T-helper 1 cell treated with Interleukin-12 subunit alpha and Interleukin-12 subunit beta and Interleukin-4 antibody, amounts not matched to agents 30 μg/mL and 1 μg/mL, for 36 hours (primary cell): ENCODE measurements at regions not wholly inside any gene's neighbourhood (a gene's known extent, or its start where the extent isn't known, plus 50 kb on each side); places are given as distances from the start of the nearest gene placed in this dataset.

Experiments used
- H3K27ac Mint-ChIP-seq: one replicate; pipeline ENCODE4 v1.8.0; 2021; ENCODE audit warnings: mild to moderate bottlenecking, mixed read lengths
- H3K27me3 Mint-ChIP-seq: one replicate; pipeline ENCODE4 v1.8.0; 2021; ENCODE audit warnings: low read depth, mixed read lengths
- H3K36me3 Mint-ChIP-seq: one replicate; pipeline ENCODE4 v1.8.0; 2021; ENCODE audit warnings: low read depth, mixed read lengths
- H3K4me1 Mint-ChIP-seq: one replicate; pipeline ENCODE4 v1.8.0; 2021; ENCODE audit warnings: low read depth, mixed read lengths
- H3K4me3 Mint-ChIP-seq: one replicate; pipeline ENCODE4 v1.8.0; 2021; ENCODE audit warnings: mild to moderate bottlenecking, moderate library complexity, mixed read lengths
- H3K9me3 Mint-ChIP-seq: one replicate; pipeline ENCODE4 v1.8.0; 2021; ENCODE audit warnings: mixed read lengths

DNA sequence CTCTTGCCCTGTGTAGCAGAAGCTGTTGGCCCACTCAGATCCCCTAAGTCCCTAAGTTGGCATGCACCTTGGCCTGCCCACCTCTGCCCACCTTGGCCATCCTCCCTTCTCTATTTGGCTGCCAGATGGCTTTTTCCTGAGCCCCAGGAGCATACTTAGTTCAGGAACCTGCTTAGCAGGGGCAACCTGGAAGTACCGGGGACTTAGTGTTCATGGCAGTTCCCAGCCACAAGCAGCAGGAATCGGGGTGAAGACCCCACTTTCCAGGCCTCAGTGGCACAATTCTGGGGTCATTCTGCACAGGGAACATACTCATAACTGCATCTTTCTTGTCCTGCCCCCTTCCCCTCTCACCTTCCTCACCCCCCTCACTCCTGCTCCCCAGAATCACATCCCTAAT lies 158.0 kb upstream of the PMEPA1 start:
- Mint-ChIP-seq H3K36me3 (no peaks in the 10 kb centered on the region), H3K27ac (no peak overlapping the region), H3K9me3 (no peaks in the 10 kb centered on the region), H3K4me1 (peaks cover 2% of the 10 kb centered on the region), H3K4me3 (no peak overlapping the region), H3K27me3 (peaks cover 32% of the 10 kb centered on the region)

DNA sequence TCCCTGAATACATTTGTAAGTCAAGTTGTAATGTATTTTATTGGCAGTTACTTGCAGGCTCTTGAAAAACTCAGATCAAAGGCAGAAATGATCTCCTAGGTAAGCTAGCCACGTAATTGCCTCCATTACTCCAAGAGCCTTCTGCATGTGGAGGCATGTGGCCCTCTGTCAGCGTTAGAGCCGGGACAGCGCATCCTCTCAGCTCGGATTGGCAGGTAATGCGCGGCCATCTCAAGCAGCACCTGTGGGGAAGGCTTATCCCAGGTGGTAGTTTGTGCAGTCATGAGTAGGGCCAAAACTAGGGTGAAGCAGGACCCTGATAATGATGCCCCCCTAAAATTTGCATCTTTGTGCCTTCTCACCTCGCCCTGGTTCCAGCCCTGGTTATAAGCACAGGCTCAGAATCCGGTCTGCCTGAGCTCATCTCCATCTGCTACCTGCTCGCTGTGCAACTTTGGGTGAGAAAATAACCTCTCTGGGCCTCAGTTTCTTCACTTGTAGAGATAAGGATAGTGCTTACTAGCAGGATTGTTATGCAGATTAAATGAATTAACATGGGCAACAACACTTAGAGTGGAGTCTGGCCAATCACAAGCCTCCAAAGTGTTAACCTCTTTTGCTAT lies 157.5 kb upstream of the PMEPA1 start:
- Mint-ChIP-seq H3K36me3 (no peaks in the 10 kb centered on the region), H3K4me3 (no peak overlapping the region), H3K9me3 (no peaks in the 10 kb centered on the region), H3K27ac (no peak overlapping the region), H3K27me3 (peaks cover 32% of the 10 kb centered on the region), H3K4me1 (peaks cover 2% of the 10 kb centered on the region)

DNA sequence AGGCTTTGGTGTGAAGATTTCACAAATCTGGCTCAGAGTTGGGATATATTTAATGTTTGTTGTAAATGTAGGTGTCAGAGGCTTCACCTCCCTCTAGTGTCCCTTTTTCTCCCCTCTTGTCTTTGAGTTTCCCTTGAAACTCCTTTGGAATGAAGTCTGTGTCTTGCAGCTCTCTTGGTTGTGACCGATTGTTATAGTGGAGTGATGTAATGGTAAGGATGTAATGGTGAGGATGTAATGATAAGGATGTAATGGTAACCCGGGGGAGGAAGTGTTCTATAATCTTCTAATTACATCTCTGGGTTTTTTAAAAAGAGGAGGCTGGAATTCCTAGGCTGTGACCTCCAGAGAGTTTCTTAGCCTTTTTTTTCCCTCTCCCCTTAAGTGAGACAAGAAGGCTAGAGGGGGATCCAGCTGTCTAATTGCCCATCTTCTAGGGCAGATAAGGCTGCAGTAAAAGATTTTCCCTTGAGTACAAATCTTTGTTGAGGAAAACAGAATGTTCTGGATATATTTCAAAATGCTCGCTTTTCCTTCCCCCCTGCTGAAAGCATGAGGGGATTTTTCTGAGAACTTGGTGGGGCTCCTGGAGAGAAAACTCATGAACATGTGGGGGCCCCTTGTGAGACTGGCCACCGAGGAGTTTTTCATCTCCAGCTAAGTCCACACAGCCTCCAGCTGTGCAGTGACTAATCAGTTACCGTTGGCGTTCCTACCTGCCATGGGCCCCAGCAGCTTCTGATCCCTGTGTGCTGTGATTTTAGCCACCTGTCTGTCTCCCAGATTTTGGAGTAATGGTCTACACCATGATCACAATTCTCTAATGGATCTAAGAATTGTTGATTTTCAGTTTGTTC lies 156.7 kb upstream of the PMEPA1 start:
- H3K9me3 Mint-ChIP-seq = no peaks in the 10 kb centered on the region
- H3K27me3 Mint-ChIP-seq = peaks cover 32% of the 10 kb centered on the region
- H3K36me3 Mint-ChIP-seq = no peaks in the 10 kb centered on the region
- H3K4me3 Mint-ChIP-seq = no peak overlapping the region
- H3K27ac Mint-ChIP-seq = no peak overlapping the region
- peaks cover 2% of the 10 kb centered on the region for H3K4me1 Mint-ChIP-seq

DNA sequence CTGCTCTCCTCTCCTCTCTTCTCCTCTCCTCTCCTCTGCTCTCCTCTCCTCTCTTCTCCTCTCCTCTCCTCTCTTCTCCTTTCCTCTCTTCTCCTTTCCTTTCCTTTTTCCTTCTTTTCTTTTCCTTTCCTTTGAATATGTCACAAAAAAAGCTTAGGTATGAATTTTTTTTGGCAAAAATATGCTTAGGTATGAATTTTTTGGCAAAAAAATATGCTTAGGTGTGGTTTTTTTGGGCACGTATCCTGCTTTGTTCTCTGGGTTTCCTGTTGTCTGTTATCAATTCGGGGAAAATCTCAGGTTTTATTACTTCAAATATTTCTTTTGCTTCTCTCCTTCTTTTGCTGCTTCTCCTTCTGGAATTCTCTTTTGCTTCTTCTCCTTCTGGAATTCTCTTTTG lies 155.5 kb upstream of the PMEPA1 start:
- peaks cover 32% of the 10 kb centered on the region for H3K27me3 Mint-ChIP-seq
- no peak overlapping the region for H3K4me3 Mint-ChIP-seq
- no peak overlapping the region for H3K27ac Mint-ChIP-seq
- H3K4me1 Mint-ChIP-seq = peaks cover 2% of the 10 kb centered on the region
- H3K9me3 Mint-ChIP-seq = no peaks in the 10 kb centered on the region
- H3K36me3 Mint-ChIP-seq = no peaks in the 10 kb centered on the region

DNA sequence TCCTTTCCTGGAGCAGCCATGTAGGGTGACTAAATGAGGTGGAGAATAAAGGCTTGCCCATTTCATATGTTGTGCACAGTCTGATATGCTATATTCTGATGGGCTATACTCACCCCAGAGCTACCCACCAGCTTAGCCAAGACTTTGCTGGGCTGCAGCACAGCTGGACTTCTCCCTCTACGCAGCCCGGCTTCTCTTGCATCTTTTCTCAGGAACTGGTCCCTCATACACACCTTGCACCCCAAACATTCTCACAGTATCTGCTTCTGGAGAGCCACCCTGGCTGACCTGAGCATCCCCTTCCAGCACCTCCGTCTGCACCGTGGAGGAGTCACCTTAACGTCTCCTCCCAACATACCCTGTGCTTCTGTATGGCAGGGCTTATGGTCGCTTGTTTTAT lies 150.8 kb upstream of the PMEPA1 start:
- Mint-ChIP-seq H3K9me3 (no peaks in the 10 kb centered on the region), H3K4me1 (peaks cover under 1% of the 10 kb centered on the region), H3K27me3 (peaks cover 18% of the 10 kb centered on the region), H3K27ac (no peak overlapping the region), H3K4me3 (no peak overlapping the region), H3K36me3 (no peaks in the 10 kb centered on the region)

DNA sequence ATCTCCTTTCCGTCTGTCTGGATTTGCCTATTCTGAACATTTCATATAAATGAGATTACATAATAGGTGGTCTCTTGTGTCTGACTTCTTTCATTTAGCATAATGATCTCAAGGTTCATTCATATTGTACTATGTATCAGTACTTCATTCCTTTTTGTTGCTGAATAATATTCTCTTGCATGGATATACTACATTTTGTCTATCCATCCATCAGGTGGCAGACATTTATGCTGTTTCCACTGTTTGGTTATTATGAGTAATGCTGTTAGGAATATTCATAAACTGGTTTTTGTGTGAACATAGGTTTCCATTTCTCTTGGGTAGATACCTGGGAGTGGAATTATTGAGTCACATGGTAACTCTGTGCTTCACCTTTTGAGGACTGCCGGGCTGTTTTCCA lies 148.2 kb upstream of the PMEPA1 start:
- Mint-ChIP-seq H3K4me3 (no peak overlapping the region), H3K9me3 (no peaks in the 10 kb centered on the region), H3K27me3 (no peaks in the 10 kb centered on the region), H3K4me1 (no peaks in the 10 kb centered on the region), H3K36me3 (no peaks in the 10 kb centered on the region), H3K27ac (no peak overlapping the region)

DNA sequence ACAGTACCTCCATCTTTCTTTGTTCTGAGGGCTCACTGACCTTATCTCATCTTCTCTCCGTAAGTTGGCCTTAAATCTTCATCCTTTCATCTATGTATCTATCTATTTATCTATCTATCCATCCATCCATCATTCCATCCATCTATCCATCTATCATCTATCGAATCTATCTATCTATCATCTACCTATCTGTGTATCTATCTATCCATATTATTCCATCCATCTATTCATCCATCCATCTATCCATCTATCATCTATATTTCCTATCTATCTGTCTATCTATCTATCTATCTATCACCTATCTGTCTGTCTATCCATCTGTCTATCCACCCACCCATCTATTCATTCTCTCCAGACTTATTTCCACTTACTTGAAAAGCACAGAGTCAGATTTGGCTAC lies 147.3 kb upstream of the PMEPA1 start:
- Mint-ChIP-seq H3K4me3 (no peak overlapping the region), H3K9me3 (no peaks in the 10 kb centered on the region), H3K27ac (no peak overlapping the region), H3K4me1 (no peaks in the 10 kb centered on the region), H3K27me3 (peaks cover 1% of the 10 kb centered on the region), H3K36me3 (no peaks in the 10 kb centered on the region)

DNA sequence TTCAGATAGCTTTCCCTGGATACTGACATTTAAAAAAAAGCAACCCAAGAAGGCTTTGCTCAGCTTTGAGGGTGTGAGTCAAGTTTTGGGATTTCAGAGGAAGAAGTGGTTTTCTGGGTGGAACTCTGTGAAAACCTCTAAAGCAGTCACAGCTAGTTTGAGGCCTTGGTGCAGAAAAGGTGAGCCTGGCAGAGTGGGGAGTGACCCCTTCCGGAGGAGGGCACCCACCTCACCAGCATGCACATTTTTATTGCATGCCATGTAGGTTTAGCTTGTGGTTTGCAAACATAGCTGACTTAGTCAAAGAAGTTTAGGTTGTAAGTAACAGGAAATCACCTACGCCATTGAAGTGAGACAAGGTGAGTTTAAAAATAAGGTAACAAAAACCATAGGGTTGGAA lies 146.8 kb upstream of the PMEPA1 start:
- H3K4me1 Mint-ChIP-seq = no peaks in the 10 kb centered on the region
- no peaks in the 10 kb centered on the region for H3K9me3 Mint-ChIP-seq
- no peak overlapping the region for H3K27ac Mint-ChIP-seq
- H3K27me3 Mint-ChIP-seq = peaks cover 4% of the 10 kb centered on the region
- H3K4me3 Mint-ChIP-seq = no peak overlapping the region
- H3K36me3 Mint-ChIP-seq = no peaks in the 10 kb centered on the region

DNA sequence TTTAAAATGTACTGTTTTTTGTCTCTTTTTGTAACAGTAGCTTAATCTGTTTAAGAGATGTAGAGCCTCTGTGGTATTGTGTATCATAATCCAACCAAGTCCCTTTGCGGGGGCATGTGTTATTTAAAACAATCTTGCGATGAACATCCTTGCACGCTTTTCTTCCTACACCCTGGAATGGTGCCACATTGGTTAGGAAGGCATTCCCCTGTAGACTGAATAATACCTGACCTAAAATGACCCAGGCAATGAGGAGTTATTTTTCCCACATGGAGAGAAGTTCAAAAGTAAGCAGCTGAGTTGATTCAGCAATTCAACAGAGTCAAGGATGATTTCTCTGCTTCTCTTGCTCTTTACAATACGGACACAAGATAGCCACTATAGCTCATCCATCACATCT lies 142.0 kb upstream of the PMEPA1 start:
- H3K4me3 Mint-ChIP-seq = no peak overlapping the region
- no peaks in the 10 kb centered on the region for H3K4me1 Mint-ChIP-seq
- H3K27ac Mint-ChIP-seq = no peak overlapping the region
- no peaks in the 10 kb centered on the region for H3K9me3 Mint-ChIP-seq
- H3K36me3 Mint-ChIP-seq = no peaks in the 10 kb centered on the region
- peaks cover 12% of the 10 kb centered on the region for H3K27me3 Mint-ChIP-seq

DNA sequence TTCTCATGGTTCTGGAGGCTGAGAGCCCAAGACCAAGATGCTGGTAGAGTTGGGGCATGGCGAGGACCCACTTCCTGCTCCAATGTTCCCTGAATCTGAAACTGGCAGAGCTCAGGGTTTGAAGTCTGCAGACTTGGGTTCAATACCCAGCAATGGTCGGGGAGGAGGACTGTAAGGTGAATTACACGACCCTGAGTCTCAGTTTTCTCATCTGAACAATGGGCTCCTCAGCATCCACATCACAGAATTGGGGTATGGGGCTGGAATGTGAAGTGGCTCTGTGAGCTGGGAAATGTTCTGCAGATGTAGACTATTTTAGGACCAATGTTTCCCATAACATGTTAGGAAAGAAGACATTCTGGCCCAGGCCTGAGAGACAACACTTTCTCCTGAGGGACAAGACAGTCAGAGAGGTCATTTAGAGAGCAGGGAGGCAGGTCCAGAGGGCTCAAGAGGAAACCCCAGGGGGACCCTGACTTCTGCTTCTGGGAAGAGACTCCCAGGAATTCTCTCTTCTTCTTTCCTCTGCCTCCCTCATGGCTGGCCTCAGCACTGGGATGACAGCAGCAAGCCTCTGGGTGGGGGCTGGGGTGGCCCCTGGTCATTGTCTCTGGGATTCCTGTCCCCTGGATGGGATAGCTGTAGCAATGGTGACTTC lies 141.3 kb upstream of the PMEPA1 start:
- no peak overlapping the region for H3K4me3 Mint-ChIP-seq

DNA sequence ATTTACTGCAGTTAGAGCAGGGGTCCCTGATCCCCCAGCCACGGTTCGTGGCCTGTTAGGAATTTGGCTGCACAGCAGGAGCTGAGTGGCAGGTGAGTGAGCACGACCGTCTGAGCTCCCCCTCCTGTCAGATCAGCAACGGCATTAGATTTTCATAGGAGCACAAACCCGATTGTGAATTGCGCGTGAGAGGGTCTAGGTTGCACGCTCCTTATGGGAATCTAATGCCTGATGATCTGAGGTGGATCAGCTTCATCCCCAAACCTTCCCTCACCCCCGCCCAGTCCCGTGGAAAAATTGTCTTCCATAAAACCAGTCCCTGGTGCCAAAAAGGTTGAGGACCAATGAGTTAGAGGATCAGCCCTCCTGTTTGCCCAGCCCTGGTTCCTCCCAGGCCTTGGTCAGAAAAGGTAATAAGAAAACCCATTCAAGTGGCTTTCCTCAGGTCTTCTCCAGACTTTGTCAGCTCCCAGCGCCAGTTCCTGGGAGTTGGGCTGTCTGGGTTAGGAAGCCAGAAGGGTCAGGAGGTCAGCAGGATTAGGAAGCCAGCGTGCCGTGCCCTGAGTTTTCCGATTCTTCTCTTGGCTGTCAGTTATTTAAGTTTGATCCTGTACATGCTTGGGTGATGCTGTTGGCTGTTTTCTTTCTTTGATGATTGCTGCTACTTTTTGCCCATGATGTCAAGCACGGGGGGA lies 139.9 kb upstream of the PMEPA1 start:
- Mint-ChIP-seq H3K4me1 (no peaks in the 10 kb centered on the region), H3K36me3 (no peaks in the 10 kb centered on the region), H3K27ac (no peak overlapping the region), H3K27me3 (peaks cover 18% of the 10 kb centered on the region), H3K9me3 (no peaks in the 10 kb centered on the region), H3K4me3 (no peak overlapping the region)

More for the DNA sequence above, 141.3 kb upstream of the PMEPA1 start:
- peaks cover 18% of the 10 kb centered on the region for H3K27me3 Mint-ChIP-seq
- no peaks in the 10 kb centered on the region for H3K4me1 Mint-ChIP-seq
- H3K27ac Mint-ChIP-seq = no peak overlapping the region
- H3K9me3 Mint-ChIP-seq = no peaks in the 10 kb centered on the region
- no peaks in the 10 kb centered on the region for H3K36me3 Mint-ChIP-seq

DNA sequence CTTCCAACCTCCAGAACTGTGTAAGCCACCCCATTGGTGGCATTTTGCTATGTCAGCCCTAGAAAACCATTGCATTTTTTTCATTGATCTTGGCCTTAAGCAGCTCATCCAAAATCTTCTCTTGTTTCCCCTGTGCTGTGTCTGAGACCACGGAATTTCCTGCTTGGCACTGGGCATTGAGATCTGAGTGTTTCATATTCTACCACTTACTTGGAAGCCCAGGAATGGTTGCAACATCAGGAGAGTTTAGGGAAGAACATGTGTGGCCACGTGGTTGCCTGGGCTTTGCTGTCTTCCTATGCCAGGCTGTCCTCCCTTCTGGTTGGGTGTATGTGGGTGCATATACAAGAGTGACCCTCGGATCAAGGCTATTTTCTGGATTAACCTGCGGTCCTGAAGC lies 139.3 kb upstream of the PMEPA1 start:
- Mint-ChIP-seq H3K36me3 (no peaks in the 10 kb centered on the region), H3K27me3 (peaks cover 18% of the 10 kb centered on the region), H3K4me1 (no peaks in the 10 kb centered on the region), H3K9me3 (no peaks in the 10 kb centered on the region), H3K4me3 (no peak overlapping the region), H3K27ac (no peak overlapping the region)

DNA sequence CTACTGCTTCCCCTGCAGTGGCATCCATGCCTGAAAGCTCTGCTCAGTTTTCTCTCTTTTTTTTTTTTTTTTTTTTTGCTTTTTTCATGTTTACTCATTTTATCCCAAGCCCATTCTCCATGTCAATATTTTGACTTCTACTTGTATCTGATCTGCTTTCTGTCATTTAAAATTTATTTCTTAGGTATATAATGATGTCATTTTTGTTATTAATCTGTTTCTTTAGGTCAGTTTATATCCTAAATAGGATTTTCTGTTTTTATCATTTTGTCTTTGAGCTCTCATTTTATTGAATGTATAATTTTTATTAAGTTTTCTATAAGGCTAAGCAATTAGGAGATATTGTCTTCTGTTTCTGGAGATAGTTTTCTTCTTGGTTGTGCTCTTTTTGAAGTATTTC lies 138.5 kb upstream of the PMEPA1 start:
- no peaks in the 10 kb centered on the region for H3K36me3 Mint-ChIP-seq
- H3K4me3 Mint-ChIP-seq = no peak overlapping the region
- H3K27ac Mint-ChIP-seq = no peak overlapping the region
- no peaks in the 10 kb centered on the region for H3K4me1 Mint-ChIP-seq
- H3K9me3 Mint-ChIP-seq = no peaks in the 10 kb centered on the region
- peaks cover 18% of the 10 kb centered on the region for H3K27me3 Mint-ChIP-seq

DNA sequence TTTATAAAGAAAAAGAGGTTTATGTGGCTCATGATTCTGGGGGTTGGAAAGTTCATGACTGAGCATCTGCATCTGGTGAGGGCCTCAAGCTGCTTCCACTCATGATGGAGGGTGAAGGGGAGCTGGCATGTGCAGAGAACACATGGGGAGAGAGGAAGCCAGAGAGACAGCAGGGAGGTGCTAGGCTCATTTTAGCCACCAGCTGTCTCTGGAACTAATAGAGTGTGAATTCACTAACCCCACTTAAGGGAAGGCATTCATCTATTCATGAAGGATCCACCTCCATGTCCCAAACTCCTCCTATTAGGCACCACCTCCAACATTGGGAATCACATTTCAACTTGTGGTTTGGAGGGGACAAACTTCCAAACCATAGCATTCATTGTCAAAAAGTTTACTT lies 137.3 kb upstream of the PMEPA1 start:
- Mint-ChIP-seq H3K4me3 (no peak overlapping the region), H3K27ac (no peak overlapping the region), H3K27me3 (peaks cover 17% of the 10 kb centered on the region)

More for the DNA sequence above, 137.3 kb upstream of the PMEPA1 start:
- Mint-ChIP-seq H3K4me1 (no peaks in the 10 kb centered on the region), H3K9me3 (no peaks in the 10 kb centered on the region), H3K36me3 (no peaks in the 10 kb centered on the region)
